ENCODE measurements at regions not wholly inside any gene's neighbourhood (a gene's known extent, or its start where the extent isn't known, plus 50 kb on each side); places are given as distances from the start of the nearest gene placed in this dataset.

DNA sequence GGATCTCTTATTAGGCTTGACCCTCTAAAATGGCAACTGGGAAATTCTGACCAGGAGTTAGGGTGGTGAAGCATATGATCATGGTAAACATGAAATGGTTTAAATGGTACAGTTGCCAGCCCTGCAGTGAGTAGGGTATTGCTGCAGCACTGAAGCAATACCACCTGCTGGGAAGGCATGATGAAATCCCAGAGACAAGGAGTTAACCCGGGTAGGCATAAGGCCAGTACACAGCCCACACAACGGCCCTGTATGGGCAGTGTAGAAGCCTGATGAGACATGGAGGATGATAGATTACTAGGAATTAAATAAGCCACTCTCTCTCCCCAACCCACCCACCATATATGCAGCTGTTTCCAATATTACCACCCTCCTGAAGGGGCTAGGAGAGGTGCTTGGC lies 197.4 kb upstream of the MOCS1 start:
- 100% methylated on average over 1 of the region's 2 CpGs for WGBS (ENCODE audit: insufficient coverage)
- no peaks in the 10 kb centered on the region for H3K27me3 ChIP-seq (ENCODE audit: control insufficient read depth, insufficient read depth, low read length)
- no peaks in the 10 kb centered on the region for H3K4me1 ChIP-seq (ENCODE audit: control insufficient read depth, insufficient read depth, low read length)
- DNase-seq (ENCODE audit: low read depth in 4 of 6, low spot score in 6 of 6) = no peak
- no peak overlapping the region for H3K27ac ChIP-seq (ENCODE audit: low read depth, low read length)
- no peaks in the 10 kb centered on the region for H3K9me3 ChIP-seq (ENCODE audit: control insufficient read depth, insufficient read depth, low read length)
- no peaks in the 10 kb centered on the region for H3K36me3 ChIP-seq (ENCODE audit: control insufficient read depth, insufficient read depth, low read length)
- no peak overlapping the region for H3K4me3 ChIP-seq (ENCODE audit: low read depth, low read length)

DNA sequence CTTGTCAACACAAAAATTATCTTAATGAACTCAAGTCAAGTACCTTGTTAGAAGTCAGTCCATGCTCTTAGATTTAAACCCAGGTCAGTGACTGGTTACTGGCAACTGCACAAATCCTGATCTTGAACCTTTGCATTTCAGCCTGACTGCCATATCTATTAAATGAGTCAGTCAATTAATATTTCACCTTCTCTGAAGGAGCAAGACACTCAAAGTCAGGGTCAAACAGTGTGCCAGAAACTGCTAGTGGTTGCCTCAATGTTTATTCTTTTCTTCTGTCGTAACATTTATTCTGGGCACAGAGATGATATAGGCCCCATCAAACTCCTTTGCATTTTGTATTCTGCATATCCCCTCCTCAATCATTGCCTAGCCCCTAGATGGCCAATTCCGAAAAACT lies 193.9 kb upstream of the MOCS1 start:
- Histone ChIP-seq H3K27me3 (ENCODE audit: control insufficient read depth, insufficient read depth, low read length) (no peaks in the 10 kb centered on the region), H3K9me3 (ENCODE audit: control insufficient read depth, insufficient read depth, low read length) (no peaks in the 10 kb centered on the region), H3K4me1 (ENCODE audit: control insufficient read depth, insufficient read depth, low read length) (no peaks in the 10 kb centered on the region), H3K27ac (ENCODE audit: low read depth, low read length) (no peak overlapping the region), H3K36me3 (ENCODE audit: control insufficient read depth, insufficient read depth, low read length) (no peaks in the 10 kb centered on the region), H3K4me3 (ENCODE audit: low read depth, low read length) (no peak overlapping the region)
- WGBS (ENCODE audit: insufficient coverage) = 100% methylated on average over 1 of the region's 2 CpGs
- no peak for DNase-seq (ENCODE audit: low read depth in 4 of 6, low spot score in 6 of 6)

DNA sequence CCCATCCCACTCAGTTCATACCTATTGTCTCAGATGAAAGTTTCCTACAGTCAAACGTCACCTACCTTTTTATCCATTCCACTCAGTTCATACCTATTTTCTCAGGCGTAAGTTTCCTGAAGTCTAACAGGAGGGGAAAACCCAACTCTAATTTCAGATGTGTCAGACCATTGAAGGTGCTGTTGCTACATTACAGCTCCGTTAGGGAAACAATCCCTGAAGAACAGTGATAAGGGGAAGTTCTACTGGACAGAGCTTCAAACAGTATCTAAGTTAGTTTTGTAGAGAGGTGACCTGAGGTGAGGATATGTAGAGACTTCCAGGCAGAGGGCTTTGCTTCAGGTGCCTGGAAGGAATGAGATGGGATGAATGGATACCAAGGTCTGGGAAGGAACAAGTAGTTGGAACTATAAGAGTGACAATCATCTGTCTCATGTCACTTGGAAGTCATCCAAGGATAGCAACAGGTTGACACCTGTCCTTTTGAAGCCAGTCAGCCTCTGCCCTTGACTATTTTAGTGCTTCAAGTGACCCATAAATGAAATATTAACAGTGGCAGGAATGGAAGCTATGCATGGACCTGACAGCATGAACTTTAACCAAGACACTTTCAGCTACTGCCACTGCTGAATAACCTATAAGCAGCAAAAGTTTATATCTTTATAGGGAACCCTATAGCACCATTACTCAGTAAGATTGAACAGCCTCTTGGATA lies 191.6 kb upstream of the MOCS1 start:
- Histone ChIP-seq H3K27me3 (ENCODE audit: control insufficient read depth, insufficient read depth, low read length) (no peaks in the 10 kb centered on the region), H3K4me1 (ENCODE audit: control insufficient read depth, insufficient read depth, low read length) (no peaks in the 10 kb centered on the region), H3K4me3 (ENCODE audit: low read depth, low read length) (no peak overlapping the region), H3K9me3 (ENCODE audit: control insufficient read depth, insufficient read depth, low read length) (no peaks in the 10 kb centered on the region), H3K36me3 (ENCODE audit: control insufficient read depth, insufficient read depth, low read length) (no peaks in the 10 kb centered on the region), H3K27ac (ENCODE audit: low read depth, low read length) (no peak overlapping the region)
- 87% methylated on average over 3 of the region's 3 CpGs for WGBS (ENCODE audit: insufficient coverage)
- no peak for DNase-seq (ENCODE audit: low read depth in 4 of 6, low spot score in 6 of 6)

DNA sequence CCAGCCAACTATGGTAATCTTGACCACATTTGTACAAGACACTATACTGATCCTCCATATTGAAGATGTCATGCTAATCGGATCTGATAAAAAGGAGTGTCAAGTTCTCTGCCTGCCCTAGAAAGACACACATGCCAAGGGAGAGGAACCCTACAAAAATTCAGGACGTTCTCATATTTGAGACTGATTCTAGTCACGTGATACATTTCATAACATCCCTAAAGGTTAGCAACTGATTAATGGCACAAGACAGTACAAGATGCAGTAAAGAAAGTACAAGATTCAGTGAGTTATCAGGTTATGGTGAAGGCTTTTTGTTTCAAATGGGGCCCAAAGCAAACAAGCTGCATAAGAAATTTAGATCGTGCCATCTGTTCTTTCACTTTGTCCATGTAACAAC lies 190.7 kb upstream of the MOCS1 start:
- H3K4me1 ChIP-seq (ENCODE audit: control insufficient read depth, insufficient read depth, low read length) = no peaks in the 10 kb centered on the region
- DNase-seq (ENCODE audit: low read depth in 4 of 6, low spot score in 6 of 6) = no peak
- H3K9me3 ChIP-seq (ENCODE audit: control insufficient read depth, insufficient read depth, low read length) = no peaks in the 10 kb centered on the region
- 80% methylated on average over 1 of the region's 4 CpGs for WGBS (ENCODE audit: insufficient coverage)
- no peak overlapping the region for H3K4me3 ChIP-seq (ENCODE audit: low read depth, low read length)
- H3K27ac ChIP-seq (ENCODE audit: low read depth, low read length) = no peak overlapping the region
- no peaks in the 10 kb centered on the region for H3K36me3 ChIP-seq (ENCODE audit: control insufficient read depth, insufficient read depth, low read length)
- H3K27me3 ChIP-seq (ENCODE audit: control insufficient read depth, insufficient read depth, low read length) = no peaks in the 10 kb centered on the region

DNA sequence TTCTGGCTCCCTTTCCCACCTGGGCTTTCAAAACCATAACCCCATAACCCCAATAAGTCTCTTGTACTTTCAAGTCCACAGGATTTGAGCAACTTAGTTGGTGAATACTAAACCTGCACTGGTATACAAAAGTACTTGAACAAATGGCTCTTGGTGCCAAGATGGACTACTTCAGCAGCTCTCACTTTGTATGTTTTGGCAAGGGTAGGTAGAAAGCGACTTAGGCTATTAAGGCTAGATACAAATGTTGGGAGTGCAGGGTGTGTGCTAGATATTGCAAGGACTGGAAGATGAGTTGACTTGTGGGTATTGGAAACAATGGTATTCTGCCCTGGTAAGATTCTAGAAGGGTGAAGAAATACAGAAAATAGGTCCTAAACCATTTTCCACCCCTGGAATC lies 182.6 kb upstream of the MOCS1 start:
- 0% methylated on average over 1 of the region's 1 CpG for WGBS (ENCODE audit: insufficient coverage)
- Histone ChIP-seq H3K36me3 (ENCODE audit: control insufficient read depth, insufficient read depth, low read length) (no peaks in the 10 kb centered on the region), H3K4me1 (ENCODE audit: control insufficient read depth, insufficient read depth, low read length) (no peaks in the 10 kb centered on the region), H3K27ac (ENCODE audit: low read depth, low read length) (no peak overlapping the region), H3K4me3 (ENCODE audit: low read depth, low read length) (no peak overlapping the region), H3K27me3 (ENCODE audit: control insufficient read depth, insufficient read depth, low read length) (peaks cover 4% of the 10 kb centered on the region), H3K9me3 (ENCODE audit: control insufficient read depth, insufficient read depth, low read length) (no peaks in the 10 kb centered on the region)
- DNase-seq (ENCODE audit: low read depth in 4 of 6, low spot score in 6 of 6) = no peak

DNA sequence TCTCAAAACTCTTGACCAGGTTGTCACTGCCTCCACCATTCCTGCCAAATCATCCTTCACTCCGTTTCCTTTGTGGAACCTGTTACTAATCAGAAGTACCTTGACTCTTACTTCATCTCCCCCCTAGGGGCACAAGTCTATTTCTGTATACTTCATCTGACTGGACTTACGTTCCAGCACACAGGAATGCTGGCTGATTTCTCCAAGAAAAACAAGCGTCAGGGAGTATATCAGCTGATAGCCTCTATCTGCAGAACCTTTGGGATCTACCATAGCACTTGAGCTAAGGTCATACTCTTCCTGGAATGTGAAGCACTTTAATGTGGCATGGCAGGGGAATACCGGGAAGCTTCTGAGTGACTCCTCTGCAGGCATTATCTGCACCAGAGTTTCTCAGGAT lies 178.1 kb upstream of the MOCS1 start:
- H3K9me3 ChIP-seq (ENCODE audit: control insufficient read depth, insufficient read depth, low read length) = peaks cover 3% of the 10 kb centered on the region
- H3K36me3 ChIP-seq (ENCODE audit: control insufficient read depth, insufficient read depth, low read length) = no peaks in the 10 kb centered on the region
- peaks cover 4% of the 10 kb centered on the region for H3K27me3 ChIP-seq (ENCODE audit: control insufficient read depth, insufficient read depth, low read length)
- H3K4me1 ChIP-seq (ENCODE audit: control insufficient read depth, insufficient read depth, low read length) = no peaks in the 10 kb centered on the region
- H3K27ac ChIP-seq (ENCODE audit: low read depth, low read length) = no peak overlapping the region
- DNase-seq (ENCODE audit: low read depth in 4 of 6, low spot score in 6 of 6) = no peak
- 83% methylated on average over 4 of the region's 4 CpGs for WGBS (ENCODE audit: insufficient coverage)
- H3K4me3 ChIP-seq (ENCODE audit: low read depth, low read length) = no peak overlapping the region

DNA sequence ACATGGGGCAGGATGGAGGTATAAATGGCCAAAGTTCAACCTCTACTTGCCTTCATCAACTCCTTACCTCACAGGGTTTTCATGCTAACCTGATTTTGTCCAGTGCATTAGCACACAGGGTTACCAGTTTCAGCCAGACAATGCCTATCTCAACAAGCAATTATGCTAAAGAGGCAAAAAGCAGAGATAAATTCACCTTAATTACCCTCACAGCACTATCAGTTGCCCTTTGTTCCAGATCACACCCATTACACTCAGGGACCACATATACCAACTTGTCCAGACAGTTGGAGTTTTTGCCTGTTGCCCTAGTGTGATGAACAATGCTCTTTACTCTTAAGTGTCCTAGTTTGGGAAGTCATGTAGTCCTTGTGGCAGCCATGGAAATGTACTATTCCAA lies 174.5 kb upstream of the MOCS1 start:
- Histone ChIP-seq H3K27ac (ENCODE audit: low read depth, low read length) (no peak overlapping the region), H3K9me3 (ENCODE audit: control insufficient read depth, insufficient read depth, low read length) (peaks cover 3% of the 10 kb centered on the region), H3K4me3 (ENCODE audit: low read depth, low read length) (no peak overlapping the region), H3K4me1 (ENCODE audit: control insufficient read depth, insufficient read depth, low read length) (no peaks in the 10 kb centered on the region), H3K27me3 (ENCODE audit: control insufficient read depth, insufficient read depth, low read length) (peaks cover 4% of the 10 kb centered on the region), H3K36me3 (ENCODE audit: control insufficient read depth, insufficient read depth, low read length) (no peaks in the 10 kb centered on the region)
- DNase-seq (ENCODE audit: low read depth in 4 of 6, low spot score in 6 of 6) = no peak

DNA sequence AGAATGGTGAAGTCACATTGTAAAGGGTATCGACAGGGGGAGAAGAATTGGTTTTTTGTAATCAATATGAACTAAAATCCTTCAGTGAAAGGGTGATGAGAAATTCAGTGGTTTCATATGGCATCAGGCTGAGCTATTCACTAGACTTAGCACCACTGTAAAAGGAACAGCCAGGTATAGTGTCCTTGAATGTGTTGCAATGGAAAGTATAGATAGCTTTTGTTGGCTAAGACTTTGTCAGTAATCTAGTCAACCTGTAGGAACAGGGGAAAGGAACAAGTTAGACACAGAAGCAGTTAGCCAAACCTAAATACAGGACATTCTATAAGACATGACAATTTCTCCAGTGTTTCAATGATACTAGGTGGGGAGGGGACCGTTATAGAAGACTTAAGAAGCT lies 172.6 kb upstream of the MOCS1 start:
- DNase-seq (ENCODE audit: low read depth in 4 of 6, low spot score in 6 of 6) = no peak
- 100% methylated on average over 1 of the region's 2 CpGs for WGBS (ENCODE audit: insufficient coverage)
- no peaks in the 10 kb centered on the region for H3K4me1 ChIP-seq (ENCODE audit: control insufficient read depth, insufficient read depth, low read length)

DNA sequence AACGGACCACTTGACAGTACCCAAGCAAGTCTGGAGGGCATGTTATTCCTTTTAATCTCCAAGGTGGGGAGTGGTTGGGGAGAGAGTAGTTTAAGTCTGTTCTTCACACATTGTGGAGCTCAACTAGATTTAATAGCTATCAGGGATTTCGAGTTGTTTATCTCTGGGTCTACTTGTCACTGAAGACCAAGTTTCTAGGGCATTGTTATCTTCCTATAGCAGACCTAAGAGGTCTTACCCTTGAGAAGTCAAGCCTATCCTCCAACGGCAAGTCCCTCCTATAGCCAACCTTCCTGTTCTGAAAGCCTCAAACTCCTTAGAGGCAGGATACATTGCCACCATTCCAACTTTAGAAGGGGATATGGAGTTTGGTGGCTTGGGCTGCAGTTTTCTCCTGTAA lies 164.5 kb upstream of the MOCS1 start:
- no peak overlapping the region for H3K4me3 ChIP-seq (ENCODE audit: low read depth, low read length)
- 74% methylated on average over 2 of the region's 3 CpGs for WGBS (ENCODE audit: insufficient coverage)
- no peaks in the 10 kb centered on the region for H3K36me3 ChIP-seq (ENCODE audit: control insufficient read depth, insufficient read depth, low read length)
- no peak overlapping the region for H3K27ac ChIP-seq (ENCODE audit: low read depth, low read length)
- H3K27me3 ChIP-seq (ENCODE audit: control insufficient read depth, insufficient read depth, low read length) = no peaks in the 10 kb centered on the region
- DNase-seq (ENCODE audit: low read depth in 4 of 6, low spot score in 6 of 6) = no peak
- no peaks in the 10 kb centered on the region for H3K4me1 ChIP-seq (ENCODE audit: control insufficient read depth, insufficient read depth, low read length)
- H3K9me3 ChIP-seq (ENCODE audit: control insufficient read depth, insufficient read depth, low read length) = no peaks in the 10 kb centered on the region

More for the DNA sequence above, 172.6 kb upstream of the MOCS1 start:
- H3K27ac ChIP-seq (ENCODE audit: low read depth, low read length) = no peak overlapping the region
- H3K27me3 ChIP-seq (ENCODE audit: control insufficient read depth, insufficient read depth, low read length) = no peaks in the 10 kb centered on the region
- H3K36me3 ChIP-seq (ENCODE audit: control insufficient read depth, insufficient read depth, low read length) = no peaks in the 10 kb centered on the region
- peaks cover 3% of the 10 kb centered on the region for H3K9me3 ChIP-seq (ENCODE audit: control insufficient read depth, insufficient read depth, low read length)
- H3K4me3 ChIP-seq (ENCODE audit: low read depth, low read length) = no peak overlapping the region

DNA sequence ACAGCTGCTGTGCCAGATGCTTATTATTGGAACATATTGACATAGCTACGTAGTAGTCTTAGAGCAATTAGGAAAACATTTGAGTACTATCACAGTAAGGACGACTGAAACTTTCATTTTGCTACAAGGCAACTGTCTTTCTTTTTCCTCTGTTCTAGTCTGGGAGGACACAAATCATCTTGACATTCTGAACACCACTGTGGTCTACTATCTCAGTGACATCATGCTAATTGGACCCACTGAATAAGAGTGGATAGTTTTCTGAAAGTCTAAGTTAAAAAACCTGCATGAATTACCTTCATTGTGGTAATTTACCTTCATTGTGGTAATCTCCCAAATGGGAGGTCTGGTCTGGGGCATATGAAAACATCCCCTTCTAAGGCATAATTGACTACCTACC lies 163.3 kb upstream of the MOCS1 start:
- H3K36me3 ChIP-seq (ENCODE audit: control insufficient read depth, insufficient read depth, low read length) = no peaks in the 10 kb centered on the region
- H3K4me3 ChIP-seq (ENCODE audit: low read depth, low read length) = no peak overlapping the region
- WGBS (ENCODE audit: insufficient coverage) = 80% methylated on average over 1 of the region's 2 CpGs
- H3K27ac ChIP-seq (ENCODE audit: low read depth, low read length) = no peak overlapping the region
- no peak for DNase-seq (ENCODE audit: low read depth in 4 of 6, low spot score in 6 of 6)
- H3K27me3 ChIP-seq (ENCODE audit: control insufficient read depth, insufficient read depth, low read length) = no peaks in the 10 kb centered on the region
- H3K9me3 ChIP-seq (ENCODE audit: control insufficient read depth, insufficient read depth, low read length) = no peaks in the 10 kb centered on the region
- no peaks in the 10 kb centered on the region for H3K4me1 ChIP-seq (ENCODE audit: control insufficient read depth, insufficient read depth, low read length)
